Endothelial cell of umbilical vein (primary cell): ENCODE measurements at regions not wholly inside any gene's neighbourhood (a gene's known extent, or its start where the extent isn't known, plus 50 kb on each side); places are given as distances from the start of the nearest gene placed in this dataset.

Experiments
- BruUV-seq: library from RNA; stranded (reverse); fragments of 400-500 nt; replicated peaks from 2 replicates; lab custom pipeline; 2021; lab: Mats Ljungman, UMichigan
- CTCF ChIA-PET: fragments of 300-600, 350-600 bp; sonication (Branson Sonifier 250); formaldehyde crosslinking; loops from one replicate; lab custom pipeline; 2021; ENCODE audit warnings: antibody characterized with exemption, inconsistent platforms; lab: Charles Lee
- POLR2A ChIA-PET: fragments of 300-600, 350-600 bp; sonication (Branson Sonifier 250); formaldehyde crosslinking; loops from one replicate; lab custom pipeline; 2021; ENCODE audit warnings: antibody characterized with exemption, inconsistent platforms; lab: Charles Lee
- DNase-seq: peaks from one replicate; pipeline ENCODE4 v3.0.0-alpha.2; 2011; ENCODE audit warnings: low read depth, low spot score
- FAIRE-seq: peaks from 2 replicates; lab custom pipeline; 2011; peaks lifted over from hg19 to GRCh38; lab: Jason Lieb, UNC
- H2AFZ ChIP-seq: 2 replicates; pipeline ENCODE4 v1.6.0; 2012; ENCODE audit warnings: low read depth, low read length, control low read depth, inconsistent platforms
- H3K27ac ChIP-seq: 2 replicates; pipeline ENCODE4 v1.5.1; 2011; ENCODE audit warnings: low read depth, mild to moderate bottlenecking, control low read depth, low read length, moderate library complexity; ENCODE audit not compliant: insufficient read depth
- H3K27me3 ChIP-seq, 2 experiments: 2 replicates each; pipeline versions ENCODE4 v1.6.0 to v1.6.1; 2011; ENCODE audit warnings: low read length in 2 of 2, mixed read lengths in 1 of 2; ENCODE audit not compliant: control insufficient read depth in 2 of 2, insufficient read depth in 2 of 2
- H3K36me3 ChIP-seq, 2 experiments: 2 replicates in 1 of 2; 3 replicates in 1 of 2; pipeline ENCODE4 v1.5.1; 2011; ENCODE audit warnings: low read length in 2 of 2, mild to moderate bottlenecking in 1 of 2, moderate library complexity in 1 of 2; ENCODE audit not compliant: control insufficient read depth in 2 of 2, insufficient read depth in 2 of 2; ENCODE audit errors: extremely low read depth in 1 of 2
- H3K4me1 ChIP-seq: 3 replicates; pipeline ENCODE4 v1.5.1; 2011; ENCODE audit warnings: mild to moderate bottlenecking, low read length; ENCODE audit not compliant: control insufficient read depth, insufficient read depth; ENCODE audit errors: extremely low read depth
- H3K4me2 ChIP-seq: 2 replicates; pipeline ENCODE4 v1.6.1; 2011; ENCODE audit warnings: low read length, control low read depth, mixed read lengths; ENCODE audit not compliant: insufficient read depth
- H3K4me3 ChIP-seq, 3 experiments: fragments of 200-600 bp in 1 of 3; sonication (generic), shearing (Covaris generic) in 1 of 3; replicated peaks in 1 of 3; 2 replicates each; pipeline ENCODE4 v1.5.1; 2011 to 2016; ENCODE audit warnings: control low read depth in 3 of 3, low read length in 3 of 3, mild to moderate bottlenecking in 2 of 3, inconsistent platforms in 1 of 3, low read depth in 1 of 3, moderate library complexity in 1 of 3; ENCODE audit not compliant: insufficient read depth in 1 of 3
- H3K79me2 ChIP-seq: 2 replicates; pipeline ENCODE4 v1.6.0; 2012; ENCODE audit warnings: low read length, inconsistent platforms; ENCODE audit not compliant: control insufficient read depth, insufficient read depth
- H3K9ac ChIP-seq: replicated peaks from 2 replicates; pipeline ENCODE3; 2011; ENCODE audit warnings: low read length, control low read depth; ENCODE audit not compliant: insufficient read depth; ENCODE audit errors: extremely low read depth
- H3K9me1 ChIP-seq: replicated peaks from 3 replicates; pipeline ENCODE4 v1.6.0; 2011; ENCODE audit warnings: mild to moderate bottlenecking, low read length; ENCODE audit not compliant: control insufficient read depth, insufficient read depth; ENCODE audit errors: extremely low read depth
- H3K9me3 ChIP-seq: replicated peaks from 2 replicates; pipeline ENCODE4 v1.5.1; 2012; ENCODE audit warnings: low read length, inconsistent platforms; ENCODE audit not compliant: control insufficient read depth, insufficient read depth
- H4K20me1 ChIP-seq: replicated peaks from 2 replicates; pipeline ENCODE3; 2011; ENCODE audit warnings: mild to moderate bottlenecking, low read length; ENCODE audit not compliant: control insufficient read depth, insufficient read depth; ENCODE audit errors: extremely low read depth
- EZH2 ChIP-seq: IDR thresholded peaks from 2 replicates; pipeline ENCODE4 v1.6.1; 2012; ENCODE audit warnings: borderline replicate concordance, low read depth, mild to moderate bottlenecking, moderate library complexity, low read length, inconsistent platforms; ENCODE audit not compliant: severe bottlenecking
- FOS ChIP-seq: IDR thresholded peaks from 2 replicates; pipeline ENCODE4 v1.6.1; 2011; ENCODE audit warnings: mild to moderate bottlenecking, low read length, moderate library complexity, borderline replicate concordance; ENCODE audit not compliant: insufficient read depth
- GATA2 ChIP-seq: IDR thresholded peaks from 2 replicates; pipeline ENCODE4 v1.7.0; 2011; ENCODE audit warnings: low read depth, mild to moderate bottlenecking, moderate library complexity, mixed read lengths, low read length; ENCODE audit not compliant: insufficient read length, insufficient read depth
- JUN ChIP-seq: IDR thresholded peaks from 2 replicates; pipeline ENCODE4 v1.6.1; 2011; ENCODE audit warnings: borderline replicate concordance, low read depth; ENCODE audit not compliant: insufficient read length, insufficient read depth
- MAX ChIP-seq: IDR thresholded peaks from 2 replicates; pipeline ENCODE4 v1.6.1; 2011; ENCODE audit not compliant: insufficient read depth, insufficient read length
- MYC ChIP-seq: IDR thresholded peaks from one replicate; pipeline ENCODE4 v1.6.1; 2011; ENCODE audit warnings: mild to moderate bottlenecking, low read depth, low read length
- POLR2A ChIP-seq: IDR thresholded peaks from 2 replicates; pipeline ENCODE4 v1.6.1; 2012; ENCODE audit warnings: low read depth, mild to moderate bottlenecking, control low read depth, low read length
- POLR2AphosphoS5 ChIP-seq: IDR thresholded peaks from 2 replicates; pipeline ENCODE4 v1.6.1; 2012; ENCODE audit warnings: low read depth, mild to moderate bottlenecking, control low read depth, low read length, moderate library complexity; ENCODE audit not compliant: insufficient read depth
- dilution Hi-C: fragments of 300-500 bp; cut with MboI; formaldehyde crosslinking; loops from one replicate; pipeline ENCODE4 v1.15.0; 2019; ENCODE audit warnings: low sequenced_read_pairs; ENCODE audit not compliant: extremely low pct_ligation_motif_present
- intact Hi-C: fragments of 100-400 bp; cut with micrococcal nuclease; formaldehyde crosslinking; loops from one replicate; pipeline ENCODE4 v1.10.0; 2022
- TF ChIP-seq, protein P1 (sequence below), 2 donors: IDR thresholded peaks; 1 replicate in 1 of 2; 2 replicates in 1 of 2; pipeline ENCODE4 v1.5.1; 2011; ENCODE audit warnings: low read length in 2 of 2, mild to moderate bottlenecking in 2 of 2, moderate library complexity in 2 of 2, control low read depth in 1 of 2, inconsistent platforms in 1 of 2, low read depth in 1 of 2; ENCODE audit not compliant: insufficient read depth in 1 of 2; ENCODE audit errors: extremely low read depth in 1 of 2

- peak overlapping the region; percentile 31 for H2AFZ ChIP-seq
- no peaks in the 10 kb centered on the region for H3K79me2 ChIP-seq
- FAIRE-seq (no peak), DNase-seq (no peak)
- no TSS peak for BruUV-seq
- intact Hi-C loops (no loop called here), dilution Hi-C loops (no loop called here)
- no peaks in the 10 kb centered on the region for H3K9me1 ChIP-seq
- H3K4me3 ChIP-seq: no peak overlapping the region
- ChIA-PET POLR2A (no interaction called here), CTCF (interaction anchor here (0.8 to 1.3 kb wide), 3 partner anchors 18 to 89 kb away, joined by 3 to 4 read pairs (median 3); no protein-coding TSS in a partner anchor)
- H3K4me1 ChIP-seq: peaks cover 2% of the 10 kb centered on the region
- H3K4me2 ChIP-seq: no peak overlapping the region
- H3K9me3 ChIP-seq: no peaks in the 10 kb centered on the region
- H3K27me3 ChIP-seq: no peaks in the 10 kb centered on the region
- H3K27ac ChIP-seq: no peak overlapping the region
- TF ChIP-seq MAX (no peak), POLR2AphosphoS5 (no peak), MYC (no peak), POLR2A (no peak), EZH2 (no peak), GATA2 (no peak), JUN (no peak), FOS (no peak)
- TF ChIP-seq, protein P1, sequence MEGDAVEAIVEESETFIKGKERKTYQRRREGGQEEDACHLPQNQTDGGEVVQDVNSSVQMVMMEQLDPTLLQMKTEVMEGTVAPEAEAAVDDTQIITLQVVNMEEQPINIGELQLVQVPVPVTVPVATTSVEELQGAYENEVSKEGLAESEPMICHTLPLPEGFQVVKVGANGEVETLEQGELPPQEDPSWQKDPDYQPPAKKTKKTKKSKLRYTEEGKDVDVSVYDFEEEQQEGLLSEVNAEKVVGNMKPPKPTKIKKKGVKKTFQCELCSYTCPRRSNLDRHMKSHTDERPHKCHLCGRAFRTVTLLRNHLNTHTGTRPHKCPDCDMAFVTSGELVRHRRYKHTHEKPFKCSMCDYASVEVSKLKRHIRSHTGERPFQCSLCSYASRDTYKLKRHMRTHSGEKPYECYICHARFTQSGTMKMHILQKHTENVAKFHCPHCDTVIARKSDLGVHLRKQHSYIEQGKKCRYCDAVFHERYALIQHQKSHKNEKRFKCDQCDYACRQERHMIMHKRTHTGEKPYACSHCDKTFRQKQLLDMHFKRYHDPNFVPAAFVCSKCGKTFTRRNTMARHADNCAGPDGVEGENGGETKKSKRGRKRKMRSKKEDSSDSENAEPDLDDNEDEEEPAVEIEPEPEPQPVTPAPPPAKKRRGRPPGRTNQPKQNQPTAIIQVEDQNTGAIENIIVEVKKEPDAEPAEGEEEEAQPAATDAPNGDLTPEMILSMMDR (IDR thresholded peaks at IDR 0.05; ENCODE audit: extremely low read depth in 1 of 2, insufficient read depth in 1 of 2, low read depth in 1 of 2, low read length in 2 of 2): no peak
- no peak overlapping the region for H3K9ac ChIP-seq
- no peaks in the 10 kb centered on the region for H3K36me3 ChIP-seq
- H4K20me1 ChIP-seq: no peaks in the 10 kb centered on the region
Observed at GRCh38 chr2:172342078-172342477, 85.3 kb upstream of the ITGA6 start.
